K562 (cell line): ENCODE measurements at regions not wholly inside any gene's neighbourhood (a gene's known extent, or its start where the extent isn't known, plus 50 kb on each side); places are given as distances from the start of the nearest gene placed in this dataset.
"Not testable (repeated sequence)": the region's sequence is repeated elsewhere in the genome, so short reads cannot be mapped to it uniquely, and the experiment has no call there.

Experiments used
- ATAC-seq: fragments of 200-7000 bp; cut with Tn5 transposase; 3 replicates; pipeline ENCODE4 v1.9.1; 2020; ENCODE audit warnings: moderate library complexity
- BruUV-seq: library from RNA; stranded (reverse); fragments of 400-500 nt; replicated peaks from 2 replicates; lab custom pipeline; 2021; lab: Mats Ljungman, UMichigan
- CTCF ChIA-PET: fragments of 300-600 bp; formaldehyde crosslinking; extraction: SDS; loops from one replicate; lab custom pipeline; 2021; ENCODE audit warnings: low intra/inter-chr PET ratio; lab: Yijun Ruan, JAX
- POLR2A ChIA-PET: fragments of 300-600, 350-650 bp; sonication (Branson Sonifier 250); formaldehyde crosslinking; extraction: SDS; loops from one replicate; lab custom pipeline; 2021; ENCODE audit warnings: antibody characterized with exemption, inconsistent platforms; lab: Yijun Ruan, JAX
- DNase-seq, 4 experiments: peaks; one replicate each; pipeline versions ENCODE4 v3.0.0 to v3.0.0-alpha.2; 2011 to 2018; ENCODE audit warnings: low spot score in 3 of 4, mixed read lengths in 3 of 4; ENCODE audit errors: extremely low read depth in 1 of 4
- FAIRE-seq: peaks from 2 replicates; lab custom pipeline; 2011; peaks lifted over from hg19 to GRCh38; lab: Jason Lieb, UNC
- H2AFZ ChIP-seq: 2 replicates; pipeline ENCODE4 v1.6.0; 2011; ENCODE audit warnings: low read depth, low read length, control low read depth, inconsistent platforms
- H3K27ac ChIP-seq: fragments of 200-600 bp; 3 replicates; pipeline ENCODE4 v1.8.0; 2011; ENCODE audit warnings: low read depth, mild to moderate bottlenecking, control low read depth, inconsistent platforms, low read length, moderate library complexity, mixed read lengths; ENCODE audit errors: extremely low read depth
- H3K27me3 ChIP-seq, 2 experiments: fragments of 300-600 bp in 1 of 2; 2 replicates in 1 of 2; 3 replicates in 1 of 2; pipeline versions ENCODE4 v1.6.0 to v1.8.0; 2011; ENCODE audit warnings: inconsistent platforms in 2 of 2, low read length in 2 of 2, mild to moderate bottlenecking in 1 of 2, mixed read lengths in 1 of 2, moderate library complexity in 1 of 2; ENCODE audit not compliant: control insufficient read depth in 2 of 2, insufficient read depth in 2 of 2
- H3K36me3 ChIP-seq: fragments of 300-600 bp; 3 replicates; pipeline ENCODE4 v1.8.0; 2011; ENCODE audit warnings: mild to moderate bottlenecking, low read length, inconsistent platforms; ENCODE audit not compliant: control insufficient read depth, insufficient read depth
- H3K4me1 ChIP-seq, 2 experiments: fragments of 200-600 bp in 1 of 2; replicated peaks in 1 of 2; 2 replicates in 1 of 2; 3 replicates in 1 of 2; pipeline versions ENCODE4 v1.5.1 to v1.8.0; 2011; ENCODE audit warnings: inconsistent platforms in 2 of 2, low read length in 2 of 2, mild to moderate bottlenecking in 1 of 2, mixed read lengths in 1 of 2, moderate library complexity in 1 of 2; ENCODE audit not compliant: control insufficient read depth in 2 of 2, insufficient read depth in 2 of 2
- H3K4me2 ChIP-seq: 2 replicates; pipeline ENCODE4 v1.6.1; 2011; ENCODE audit warnings: low read length, control low read depth, inconsistent platforms, mixed read lengths; ENCODE audit not compliant: insufficient read depth
- H3K4me3 ChIP-seq: fragments of 200-600 bp; sonication (generic), shearing (Covaris generic); 2 replicates; pipeline ENCODE4 v1.5.1; 2016; ENCODE audit warnings: control low read depth, inconsistent platforms
- H3K79me2 ChIP-seq: fragments of 200-600 bp; 3 replicates; pipeline ENCODE4 v1.8.0; 2011; ENCODE audit warnings: low read length, inconsistent platforms; ENCODE audit not compliant: control insufficient read depth, insufficient read depth
- H3K9ac ChIP-seq, 2 experiments: 2 replicates each; pipeline versions ENCODE4 v1.6.0 to v1.6.1; 2011; ENCODE audit warnings: low read depth in 2 of 2, low read length in 2 of 2, control low read depth in 1 of 2, inconsistent platforms in 1 of 2, mild to moderate bottlenecking in 1 of 2, mixed read lengths in 1 of 2; ENCODE audit not compliant: insufficient read depth in 1 of 2
- H3K9me1 ChIP-seq: one replicate; pipeline ENCODE4 v1.6.0; 2011; ENCODE audit warnings: inconsistent platforms, mild to moderate bottlenecking, low read length, moderate library complexity; ENCODE audit not compliant: control insufficient read depth, insufficient read depth
- H3K9me3 ChIP-seq: replicated peaks from 2 replicates; pipeline ENCODE4 v1.5.1; 2011; ENCODE audit warnings: low read depth, low read length, inconsistent platforms; ENCODE audit not compliant: control insufficient read depth, insufficient read depth
- H4K20me1 ChIP-seq: replicated peaks from 2 replicates; pipeline ENCODE4 v1.6.1; 2011; ENCODE audit warnings: low read length, inconsistent platforms, mixed read lengths; ENCODE audit not compliant: control insufficient read depth, insufficient read depth
- GTF2A2 ChIP-seq: IDR thresholded peaks from 2 replicates; pipeline ENCODE4 v1.6.1; 2016; ENCODE audit warnings: mild to moderate bottlenecking, missing genetic modification characterization, missing compliant biosample characterization
- HOXB6 ChIP-seq: fragments of 250-450 bp; sonication (Bioruptor Pico); IDR thresholded peaks from 2 replicates; pipeline ENCODE4 v1.5.1; 2022; ENCODE audit warnings: mild to moderate bottlenecking, borderline replicate concordance
- MEIS2 ChIP-seq: fragments of 450-650 bp; IDR thresholded peaks from 2 replicates; pipeline ENCODE4 v1.6.1; 2014; ENCODE audit warnings: mild to moderate bottlenecking; ENCODE audit not compliant: partially characterized antibody
- WGBS: fragments of 100-300 bp; shearing (Covaris generic); methylation state at CpG from one replicate; pipeline ENCODE4 v1.1.6; 2016; ENCODE audit warnings: low coverage, mixed read lengths; ENCODE audit not compliant: insufficient coverage; ENCODE audit errors: missing lambda C conversion rate; 5-methylcytosine and 5-hydroxymethylcytosine counted together
- in situ Hi-C: fragments of 300-500 bp; cut with MboI; formaldehyde crosslinking; loops from 4 replicates; pipeline ENCODE4 v1.15.0; 2018; ENCODE audit warnings: inconsistent platforms, mixed read lengths
- intact Hi-C: fragments of 100-400 bp; cut with micrococcal nuclease; formaldehyde crosslinking; loops from 2 replicates; pipeline ENCODE4 v1.14.2; 2022
- TF ChIP-seq, protein P1 (sequence below): sonication (generic); formaldehyde crosslinking; IDR thresholded peaks from 2 replicates; pipeline ENCODE4 v1.8.1; 2023; ENCODE audit warnings: mild to moderate bottlenecking, missing genetic modification reagents

DNA sequence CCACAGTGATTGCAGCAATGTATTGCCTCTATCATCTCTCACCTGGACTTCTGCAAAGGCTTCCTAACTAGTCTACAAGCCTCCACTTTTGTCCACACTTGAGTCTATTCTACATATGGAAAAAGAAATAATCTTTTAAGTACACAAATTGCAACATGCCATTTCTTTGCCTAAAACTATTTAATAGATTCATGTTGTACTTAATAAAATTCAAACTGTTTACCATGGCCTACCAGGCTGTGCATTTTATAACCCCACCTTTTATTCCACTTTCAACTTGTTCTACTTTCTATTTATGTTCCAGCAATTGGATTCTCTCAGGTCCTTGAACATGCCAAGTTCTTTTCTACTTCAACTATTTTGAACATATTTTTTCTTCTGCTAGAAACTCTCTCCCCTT lies 128.7 kb downstream of the GPR85 start:
- TF ChIP-seq, protein P1, sequence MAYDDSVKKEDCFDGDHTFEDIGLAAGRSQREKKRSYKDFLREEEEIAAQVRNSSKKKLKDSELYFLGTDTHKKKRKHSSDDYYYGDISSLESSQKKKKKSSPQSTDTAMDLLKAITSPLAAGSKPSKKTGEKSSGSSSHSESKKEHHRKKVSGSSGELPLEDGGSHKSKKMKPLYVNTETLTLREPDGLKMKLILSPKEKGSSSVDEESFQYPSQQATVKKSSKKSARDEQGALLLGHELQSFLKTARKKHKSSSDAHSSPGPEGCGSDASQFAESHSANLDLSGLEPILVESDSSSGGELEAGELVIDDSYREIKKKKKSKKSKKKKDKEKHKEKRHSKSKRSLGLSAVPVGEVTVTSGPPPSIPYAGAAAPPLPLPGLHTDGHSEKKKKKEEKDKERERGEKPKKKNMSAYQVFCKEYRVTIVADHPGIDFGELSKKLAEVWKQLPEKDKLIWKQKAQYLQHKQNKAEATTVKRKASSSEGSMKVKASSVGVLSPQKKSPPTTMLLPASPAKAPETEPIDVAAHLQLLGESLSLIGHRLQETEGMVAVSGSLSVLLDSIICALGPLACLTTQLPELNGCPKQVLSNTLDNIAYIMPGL (CRISPR knock-in tag) = no peak
- TF ChIP-seq HOXB6 (CRISPR knock-in tag) (no peak), GTF2A2 (tag) (no peak)
- Histone ChIP-seq H3K4me2 (no peak overlapping the region), H3K4me3 (no peak overlapping the region), H3K9me3 (no peaks in the 10 kb centered on the region), H2AFZ (no peak overlapping the region), H3K27me3 (no peaks in the 10 kb centered on the region), H3K36me3 (no peaks in the 10 kb centered on the region), H3K4me1 (no peaks in the 10 kb centered on the region), H4K20me1 (no peaks in the 10 kb centered on the region), H3K27ac (no peak overlapping the region), H3K9me1 (no peaks in the 10 kb centered on the region), H3K9ac (no peak overlapping the region), H3K79me2 (no peaks in the 10 kb centered on the region)
- CTCF ChIA-PET = no interaction called here
- intact Hi-C loops = no loop called here
- POLR2A ChIA-PET = no interaction called here
- DNase-seq (no peak), FAIRE-seq (no peak), ATAC-seq (no peak)
- in situ Hi-C loops = no loop called here
- BruUV-seq = no TSS peak

DNA sequence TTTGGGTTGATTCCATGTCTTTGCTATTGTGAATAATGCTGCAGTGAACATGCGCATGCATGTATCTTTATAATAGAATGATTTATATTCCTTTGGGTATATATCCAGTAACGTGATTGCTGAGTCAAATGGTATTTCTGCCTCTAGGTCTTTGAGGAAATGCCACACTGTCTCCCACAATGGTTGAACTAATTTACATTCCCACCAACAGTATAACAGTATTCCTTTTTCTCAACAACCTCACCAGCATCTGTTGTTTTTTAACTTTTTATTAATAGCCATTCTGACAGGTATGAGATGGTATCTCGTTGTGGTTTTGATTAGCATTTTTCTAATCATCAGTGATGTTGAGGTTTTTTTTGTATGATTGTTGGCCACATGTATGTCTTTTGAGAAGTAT lies 133.6 kb downstream of the GPR85 start:
- POLR2A ChIA-PET = interaction anchor here (0.7 kb wide), 1 partner anchor 74 kb away, joined by 3 read pairs; no protein-coding TSS in a partner anchor
- not testable (repeated sequence) for BruUV-seq, ATAC-seq

More for the DNA sequence above, 133.6 kb downstream of the GPR85 start:
- in situ Hi-C loops, H3K36me3 ChIP-seq, H2AFZ ChIP-seq, CTCF ChIA-PET, H3K4me2 ChIP-seq, H3K79me2 ChIP-seq, DNase-seq, H4K20me1 ChIP-seq, H3K4me1 ChIP-seq, H3K27me3 ChIP-seq, intact Hi-C loops, H3K4me3 ChIP-seq, H3K9me3 ChIP-seq, FAIRE-seq, H3K27ac ChIP-seq, H3K9me1 ChIP-seq, H3K9ac ChIP-seq: not testable (repeated sequence)
- TF ChIP-seq MEIS2 = peak; percentile 9
- whole genome bisulfite sequencing = 37% methylated on average over 3 of the region's 3 CpGs
